ENCODE measurements at regions not wholly inside any gene's neighbourhood (a gene's known extent, or its start where the extent isn't known, plus 50 kb on each side); places are given as distances from the start of the nearest gene placed in this dataset.

GRCh38 chr20:60139663-60140446, 181.6 kb downstream of the CDH26 start:
- no peak overlapping the region for H3K27ac ChIP-seq (ENCODE audit: low read depth in 1 of 2, low read length in 2 of 2)
- ATAC-seq (ENCODE audit: low FRiP score): no peak
- intact Hi-C loops (cut with DNase I): no loop called here

GRCh38 chr20:60142587-60142986, 184.4 kb downstream of the CDH26 start:
- ATAC-seq (ENCODE audit: low FRiP score) (no peak), DNase-seq (no peak)
- intact Hi-C loops (cut with DNase I): no loop called here
- Histone ChIP-seq H3K27me3 (ENCODE audit: control insufficient read depth in 1 of 2, insufficient read depth in 2 of 2, low read length in 1 of 2) (no peaks in the 10 kb centered on the region), H3K4me3 (ENCODE audit: low read length in 2 of 2) (no peak overlapping the region), H3K9me3 (ENCODE audit: control insufficient read depth, low read length) (no peaks in the 10 kb centered on the region), H3K4me1 (ENCODE audit: control insufficient read depth in 1 of 2, insufficient read depth in 2 of 2, low read length in 2 of 2) (no peaks in the 10 kb centered on the region), H3K36me3 (ENCODE audit: control insufficient read depth in 1 of 2, insufficient read depth in 2 of 2, low read length in 1 of 2) (no peaks in the 10 kb centered on the region), H3K27ac (ENCODE audit: low read depth in 1 of 2, low read length in 2 of 2) (no peak overlapping the region)
- WGBS, 2 donors: 61% methylated on average over 1 of the region's 1 CpG

More at GRCh38 chr20:60139663-60140446, 181.6 kb downstream of the CDH26 start:
- no peaks in the 10 kb centered on the region for H3K9me3 ChIP-seq (ENCODE audit: control insufficient read depth, low read length)
- H3K4me1 ChIP-seq (ENCODE audit: control insufficient read depth in 1 of 2, insufficient read depth in 2 of 2, low read length in 2 of 2): no peaks in the 10 kb centered on the region
- WGBS, 2 donors: 35 to 41% methylated on average over 11 of the region's 11 CpGs
- H3K36me3 ChIP-seq (ENCODE audit: control insufficient read depth in 1 of 2, insufficient read depth in 2 of 2, low read length in 1 of 2): no peaks in the 10 kb centered on the region
- no peaks in the 10 kb centered on the region for H3K27me3 ChIP-seq (ENCODE audit: control insufficient read depth in 1 of 2, insufficient read depth in 2 of 2, low read length in 1 of 2)
- H3K4me3 ChIP-seq (ENCODE audit: low read length in 2 of 2): no peak overlapping the region
- DNase-seq: no peak

- intact Hi-C loops (cut with DNase I): no loop called here
- H3K4me1 ChIP-seq (ENCODE audit: control insufficient read depth in 1 of 2, insufficient read depth in 2 of 2, low read length in 2 of 2): no peaks in the 10 kb centered on the region
Observed at GRCh38 chr20:60143261-60143842, 185.1 kb downstream of the CDH26 start.

GRCh38 chr20:60144404-60144803, 186.2 kb downstream of the CDH26 start:
- no peak overlapping the region for H3K4me3 ChIP-seq (ENCODE audit: low read length in 2 of 2)
- intact Hi-C loops (cut with DNase I): no loop called here
- ATAC-seq (ENCODE audit: low FRiP score) (no peak), DNase-seq (no peak)
- no peaks in the 10 kb centered on the region for H3K9me3 ChIP-seq (ENCODE audit: control insufficient read depth, low read length)
- H3K27ac ChIP-seq (ENCODE audit: low read depth in 1 of 2, low read length in 2 of 2): no peak overlapping the region
- H3K27me3 ChIP-seq (ENCODE audit: control insufficient read depth in 1 of 2, insufficient read depth in 2 of 2, low read length in 1 of 2): peaks cover 0 to 2% of the 10 kb centered on the region in 2 donors
- no peaks in the 10 kb centered on the region for H3K36me3 ChIP-seq (ENCODE audit: control insufficient read depth in 1 of 2, insufficient read depth in 2 of 2, low read length in 1 of 2)
- H3K4me1 ChIP-seq (ENCODE audit: control insufficient read depth in 1 of 2, insufficient read depth in 2 of 2, low read length in 2 of 2): no peaks in the 10 kb centered on the region
- 56 to 58% methylated on average over 3 of the region's 3 CpGs for WGBS, 2 donors

More at GRCh38 chr20:60143261-60143842, 185.1 kb downstream of the CDH26 start:
- ATAC-seq (ENCODE audit: low FRiP score) (no peak), DNase-seq (no peak)
- WGBS, 2 donors: 48 to 57% methylated on average over 3 of the region's 3 CpGs
- Histone ChIP-seq H3K9me3 (ENCODE audit: control insufficient read depth, low read length) (no peaks in the 10 kb centered on the region), H3K36me3 (ENCODE audit: control insufficient read depth in 1 of 2, insufficient read depth in 2 of 2, low read length in 1 of 2) (no peaks in the 10 kb centered on the region), H3K27me3 (ENCODE audit: control insufficient read depth in 1 of 2, insufficient read depth in 2 of 2, low read length in 1 of 2) (no peaks in the 10 kb centered on the region), H3K4me3 (ENCODE audit: low read length in 2 of 2) (no peak overlapping the region), H3K27ac (ENCODE audit: low read depth in 1 of 2, low read length in 2 of 2) (no peak overlapping the region)

GRCh38 chr20:60144974-60145527, 186.8 kb downstream of the CDH26 start:
- Histone ChIP-seq H3K4me3 (ENCODE audit: low read length in 2 of 2) (no peak overlapping the region), H3K9me3 (ENCODE audit: control insufficient read depth, low read length) (no peaks in the 10 kb centered on the region), H3K27me3 (ENCODE audit: control insufficient read depth in 1 of 2, insufficient read depth in 2 of 2, low read length in 1 of 2) (peaks cover 0 to 2% of the 10 kb centered on the region in 2 donors), H3K4me1 (ENCODE audit: control insufficient read depth in 1 of 2, insufficient read depth in 2 of 2, low read length in 2 of 2) (no peaks in the 10 kb centered on the region), H3K27ac (ENCODE audit: low read depth in 1 of 2, low read length in 2 of 2) (no peak overlapping the region), H3K36me3 (ENCODE audit: control insufficient read depth in 1 of 2, insufficient read depth in 2 of 2, low read length in 1 of 2) (no peaks in the 10 kb centered on the region)
- ATAC-seq (ENCODE audit: low FRiP score): no peak
- intact Hi-C loops (cut with DNase I): no loop called here
- 58 to 62% methylated on average over 5 of the region's 5 CpGs for WGBS, 2 donors
- no peak for DNase-seq

GRCh38 chr20:60147004-60147403, 188.8 kb downstream of the CDH26 start:
- no peaks in the 10 kb centered on the region for H3K9me3 ChIP-seq (ENCODE audit: control insufficient read depth, low read length)
- H3K27ac ChIP-seq (ENCODE audit: low read depth in 1 of 2, low read length in 2 of 2): no peak overlapping the region
- ATAC-seq (ENCODE audit: low FRiP score) (no peak), DNase-seq (no peak)
- intact Hi-C loops (cut with DNase I): no loop called here
- no peaks in the 10 kb centered on the region for H3K36me3 ChIP-seq (ENCODE audit: control insufficient read depth in 1 of 2, insufficient read depth in 2 of 2, low read length in 1 of 2)
- 67 to 78% methylated on average over 2 of the region's 2 CpGs for WGBS, 2 donors
- no peaks in the 10 kb centered on the region for H3K4me1 ChIP-seq (ENCODE audit: control insufficient read depth in 1 of 2, insufficient read depth in 2 of 2, low read length in 2 of 2)
- no peak overlapping the region for H3K4me3 ChIP-seq (ENCODE audit: low read length in 2 of 2)
- peaks cover 0 to 2% of the 10 kb centered on the region in 2 donors for H3K27me3 ChIP-seq (ENCODE audit: control insufficient read depth in 1 of 2, insufficient read depth in 2 of 2, low read length in 1 of 2)

GRCh38 chr20:60148885-60149284, 190.7 kb downstream of the CDH26 start:
- intact Hi-C loops (cut with DNase I): no loop called here
- H3K36me3 ChIP-seq (ENCODE audit: control insufficient read depth in 1 of 2, insufficient read depth in 2 of 2, low read length in 1 of 2): no peaks in the 10 kb centered on the region
- peaks cover 0 to 2% of the 10 kb centered on the region in 2 donors for H3K27me3 ChIP-seq (ENCODE audit: control insufficient read depth in 1 of 2, insufficient read depth in 2 of 2, low read length in 1 of 2)
- no peak for DNase-seq
- ATAC-seq (ENCODE audit: low FRiP score): no peak
- H3K9me3 ChIP-seq (ENCODE audit: control insufficient read depth, low read length): no peaks in the 10 kb centered on the region
- no peak overlapping the region for H3K27ac ChIP-seq (ENCODE audit: low read depth in 1 of 2, low read length in 2 of 2)
- no peaks in the 10 kb centered on the region for H3K4me1 ChIP-seq (ENCODE audit: control insufficient read depth in 1 of 2, insufficient read depth in 2 of 2, low read length in 2 of 2)
- H3K4me3 ChIP-seq (ENCODE audit: low read length in 2 of 2): no peak overlapping the region

- H3K4me3 ChIP-seq (ENCODE audit: low read length in 2 of 2): no peak overlapping the region
- no peaks in the 10 kb centered on the region for H3K4me1 ChIP-seq (ENCODE audit: control insufficient read depth in 1 of 2, insufficient read depth in 2 of 2, low read length in 2 of 2)
- H3K36me3 ChIP-seq (ENCODE audit: control insufficient read depth in 1 of 2, insufficient read depth in 2 of 2, low read length in 1 of 2): no peaks in the 10 kb centered on the region
- no peak for DNase-seq
- intact Hi-C loops (cut with DNase I): no loop called here
- H3K27me3 ChIP-seq (ENCODE audit: control insufficient read depth in 1 of 2, insufficient read depth in 2 of 2, low read length in 1 of 2): peaks cover 0 to 2% of the 10 kb centered on the region in 2 donors
- no peaks in the 10 kb centered on the region for H3K9me3 ChIP-seq (ENCODE audit: control insufficient read depth, low read length)
- H3K27ac ChIP-seq (ENCODE audit: low read depth in 1 of 2, low read length in 2 of 2): no peak overlapping the region
- 74 to 76% methylated on average over 3 of the region's 3 CpGs for WGBS, 2 donors
- ATAC-seq (ENCODE audit: low FRiP score): no peak
Observed at GRCh38 chr20:60152792-60153191, 194.6 kb downstream of the CDH26 start.
